Brain microvascular endothelial cell (primary cell): ENCODE measurements at regions not wholly inside any gene's neighbourhood (a gene's known extent, or its start where the extent isn't known, plus 50 kb on each side); places are given as distances from the start of the nearest gene placed in this dataset.

Experiments used
- DNase-seq: peaks from one replicate; pipeline ENCODE4 v3.0.0-alpha.2; 2020
- H3K27ac ChIP-seq: fragments of 250-450 bp; sonication (Bioruptor Pico); 2 replicates; pipeline ENCODE4 v1.5.1; 2020; ENCODE audit warnings: mild to moderate bottlenecking, moderate library complexity
- H3K27me3 ChIP-seq: fragments of 250-450 bp; sonication (Bioruptor Pico); replicated peaks from 2 replicates; pipeline ENCODE4 v1.5.1; 2020; ENCODE audit warnings: mild to moderate bottlenecking
- H3K36me3 ChIP-seq: fragments of 250-450 bp; sonication (Bioruptor Pico); replicated peaks from 2 replicates; pipeline ENCODE4 v1.5.1; 2020; ENCODE audit warnings: mild to moderate bottlenecking
- H3K4me3 ChIP-seq: 2 replicates; pipeline ENCODE4 v1.5.1; 2011; ENCODE audit warnings: low read depth, mild to moderate bottlenecking, control low read depth, low read length, moderate library complexity
- in situ Hi-C: cut with HindIII; loops from 2 replicates; pipeline ENCODE4 v1.10.0; 2017; ENCODE audit warnings: low sequenced_read_pairs, low pct_ligation_motif_present
- TF ChIP-seq, protein P1 (sequence below): IDR thresholded peaks from 2 replicates; pipeline ENCODE4 v1.5.1; 2011; ENCODE audit warnings: low read depth, mild to moderate bottlenecking, moderate library complexity, low read length, control low read depth, inconsistent platforms; ENCODE audit errors: missing control alignments

GRCh38 chr3:4091786-4092185, 211.4 kb upstream of the SETMAR start:
- Histone ChIP-seq H3K27ac (no peak overlapping the region), H3K27me3 (no peaks in the 10 kb centered on the region), H3K4me3 (no peak overlapping the region), H3K36me3 (no peaks in the 10 kb centered on the region)
- in situ Hi-C loops = no loop called here
- TF ChIP-seq, protein P1, sequence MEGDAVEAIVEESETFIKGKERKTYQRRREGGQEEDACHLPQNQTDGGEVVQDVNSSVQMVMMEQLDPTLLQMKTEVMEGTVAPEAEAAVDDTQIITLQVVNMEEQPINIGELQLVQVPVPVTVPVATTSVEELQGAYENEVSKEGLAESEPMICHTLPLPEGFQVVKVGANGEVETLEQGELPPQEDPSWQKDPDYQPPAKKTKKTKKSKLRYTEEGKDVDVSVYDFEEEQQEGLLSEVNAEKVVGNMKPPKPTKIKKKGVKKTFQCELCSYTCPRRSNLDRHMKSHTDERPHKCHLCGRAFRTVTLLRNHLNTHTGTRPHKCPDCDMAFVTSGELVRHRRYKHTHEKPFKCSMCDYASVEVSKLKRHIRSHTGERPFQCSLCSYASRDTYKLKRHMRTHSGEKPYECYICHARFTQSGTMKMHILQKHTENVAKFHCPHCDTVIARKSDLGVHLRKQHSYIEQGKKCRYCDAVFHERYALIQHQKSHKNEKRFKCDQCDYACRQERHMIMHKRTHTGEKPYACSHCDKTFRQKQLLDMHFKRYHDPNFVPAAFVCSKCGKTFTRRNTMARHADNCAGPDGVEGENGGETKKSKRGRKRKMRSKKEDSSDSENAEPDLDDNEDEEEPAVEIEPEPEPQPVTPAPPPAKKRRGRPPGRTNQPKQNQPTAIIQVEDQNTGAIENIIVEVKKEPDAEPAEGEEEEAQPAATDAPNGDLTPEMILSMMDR = no peak
- DNase-seq = no peak

DNA sequence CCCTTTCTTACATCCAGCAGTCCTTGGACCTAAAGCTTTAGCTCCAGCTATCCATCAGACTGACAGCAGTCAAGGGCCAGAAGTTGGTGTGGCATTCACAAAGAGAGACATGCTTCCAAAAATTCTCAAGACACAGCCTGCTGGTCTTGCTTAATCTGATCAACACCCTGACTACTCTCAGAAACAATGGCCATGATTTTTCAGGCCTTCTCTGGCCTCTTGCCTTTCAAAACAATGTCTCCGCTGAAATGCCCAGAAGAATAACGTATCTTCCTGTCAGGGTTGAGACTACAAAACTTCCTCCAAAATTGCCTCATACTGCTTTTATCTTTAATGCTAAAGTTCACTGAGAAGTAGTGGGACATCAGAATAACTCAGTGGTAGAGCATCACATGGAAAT, 205.4 kb upstream of the SETMAR start:
- no peak overlapping the region for H3K27ac ChIP-seq
- no peak for DNase-seq
- TF ChIP-seq, protein P1 = no peak
- no peaks in the 10 kb centered on the region for H3K36me3 ChIP-seq
- no peak overlapping the region for H3K4me3 ChIP-seq
- no peaks in the 10 kb centered on the region for H3K27me3 ChIP-seq
- in situ Hi-C loops = no loop called here

DNA sequence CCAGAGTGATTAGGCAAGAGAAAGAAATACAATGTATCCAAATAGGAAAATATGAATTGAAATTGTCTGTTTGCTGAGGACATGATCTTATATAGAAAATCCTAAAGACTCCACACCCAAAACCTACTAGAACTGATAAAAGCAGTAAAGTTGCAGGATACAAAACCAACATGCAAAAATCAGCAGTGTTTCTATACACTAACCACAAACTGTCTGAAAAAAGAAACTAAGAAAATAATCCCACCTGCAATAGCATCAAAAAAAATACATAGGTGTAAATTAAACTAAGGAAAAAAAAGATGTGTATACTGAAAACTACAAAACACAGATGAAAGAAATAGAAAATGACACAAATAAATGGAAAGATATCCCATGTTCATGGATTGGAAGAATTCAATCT, 203.6 kb upstream of the SETMAR start:
- Histone ChIP-seq H3K27me3 (no peaks in the 10 kb centered on the region), H3K4me3 (no peak overlapping the region), H3K27ac (no peak overlapping the region), H3K36me3 (no peaks in the 10 kb centered on the region)
- TF ChIP-seq, protein P1 = no peak
- in situ Hi-C loops = no loop called here
- DNase-seq = no peak

GRCh38 chr3:4107430-4107829, 195.7 kb upstream of the SETMAR start:
- in situ Hi-C loops = no loop called here
- DNase-seq = no peak
- TF ChIP-seq, protein P1 = no peak

GRCh38 chr3:4113811-4114522, 189.2 kb upstream of the SETMAR start:
- TF ChIP-seq, protein P1 = no peak
- Histone ChIP-seq H3K27me3 (no peaks in the 10 kb centered on the region), H3K4me3 (no peak overlapping the region), H3K36me3 (no peaks in the 10 kb centered on the region), H3K27ac (no peak overlapping the region)
- DNase-seq = no peak
- in situ Hi-C loops = no loop called here

More at GRCh38 chr3:4107430-4107829, 195.7 kb upstream of the SETMAR start:
- no peak overlapping the region for H3K4me3 ChIP-seq
- no peak overlapping the region for H3K27ac ChIP-seq
- H3K36me3 ChIP-seq = no peaks in the 10 kb centered on the region
- no peaks in the 10 kb centered on the region for H3K27me3 ChIP-seq

DNA sequence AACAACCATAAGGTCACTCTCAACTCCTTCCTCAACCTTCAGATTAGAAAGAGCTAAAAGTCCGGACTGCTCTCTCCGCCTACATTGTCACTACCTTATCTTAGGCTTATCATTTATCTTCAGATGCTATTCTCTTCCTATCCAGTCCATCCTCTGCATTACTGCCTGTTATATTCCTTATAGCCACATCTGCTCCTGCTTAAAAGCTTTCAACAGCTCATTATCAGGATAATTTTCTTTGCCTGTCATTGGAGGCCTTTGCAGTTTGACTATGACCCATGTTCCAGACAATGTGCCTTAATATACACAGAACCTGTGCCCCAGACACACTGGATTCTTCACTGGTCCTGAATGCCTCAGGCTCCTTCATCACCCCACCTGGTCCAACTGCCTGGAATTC, 184.1 kb upstream of the SETMAR start:
- in situ Hi-C loops = no loop called here

More for the DNA sequence above, 184.1 kb upstream of the SETMAR start:
- no peak for DNase-seq
- H3K36me3 ChIP-seq = no peaks in the 10 kb centered on the region
- no peak overlapping the region for H3K4me3 ChIP-seq
- no peak overlapping the region for H3K27ac ChIP-seq
- TF ChIP-seq, protein P1 = no peak
- no peaks in the 10 kb centered on the region for H3K27me3 ChIP-seq
